ENCODE measurements at regions not wholly inside any gene's neighbourhood (a gene's known extent, or its start where the extent isn't known, plus 50 kb on each side); places are given as distances from the start of the nearest gene placed in this dataset.

DNA sequence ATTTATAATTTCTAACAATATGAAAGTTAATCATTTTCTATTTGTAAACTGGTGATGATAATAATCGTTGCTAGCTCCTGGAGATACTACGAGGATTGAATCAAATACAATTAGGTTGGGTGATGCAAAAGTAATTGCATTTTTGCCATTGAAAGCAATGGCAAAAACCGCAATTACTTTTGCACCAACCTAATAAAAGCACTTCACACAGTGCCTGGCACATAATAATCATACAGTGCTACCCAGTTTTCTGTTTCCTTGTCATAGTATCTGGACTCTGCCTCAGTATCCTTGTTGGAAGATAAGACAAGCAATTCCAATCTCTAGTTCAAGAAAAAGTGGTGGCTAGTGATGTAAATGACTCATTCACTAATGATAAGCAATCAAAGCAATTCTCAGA, 176.8 kb upstream of the TRPC5 start:
- TF ChIP-seq, protein P1, sequence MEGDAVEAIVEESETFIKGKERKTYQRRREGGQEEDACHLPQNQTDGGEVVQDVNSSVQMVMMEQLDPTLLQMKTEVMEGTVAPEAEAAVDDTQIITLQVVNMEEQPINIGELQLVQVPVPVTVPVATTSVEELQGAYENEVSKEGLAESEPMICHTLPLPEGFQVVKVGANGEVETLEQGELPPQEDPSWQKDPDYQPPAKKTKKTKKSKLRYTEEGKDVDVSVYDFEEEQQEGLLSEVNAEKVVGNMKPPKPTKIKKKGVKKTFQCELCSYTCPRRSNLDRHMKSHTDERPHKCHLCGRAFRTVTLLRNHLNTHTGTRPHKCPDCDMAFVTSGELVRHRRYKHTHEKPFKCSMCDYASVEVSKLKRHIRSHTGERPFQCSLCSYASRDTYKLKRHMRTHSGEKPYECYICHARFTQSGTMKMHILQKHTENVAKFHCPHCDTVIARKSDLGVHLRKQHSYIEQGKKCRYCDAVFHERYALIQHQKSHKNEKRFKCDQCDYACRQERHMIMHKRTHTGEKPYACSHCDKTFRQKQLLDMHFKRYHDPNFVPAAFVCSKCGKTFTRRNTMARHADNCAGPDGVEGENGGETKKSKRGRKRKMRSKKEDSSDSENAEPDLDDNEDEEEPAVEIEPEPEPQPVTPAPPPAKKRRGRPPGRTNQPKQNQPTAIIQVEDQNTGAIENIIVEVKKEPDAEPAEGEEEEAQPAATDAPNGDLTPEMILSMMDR (conservative IDR thresholded peaks at IDR 0.05) = no peak
- TF ChIP-seq ZFX (IDR thresholded peaks at IDR 0.05) = no peak
